ENCODE measurements at regions not wholly inside any gene's neighbourhood (a gene's known extent, or its start where the extent isn't known, plus 50 kb on each side); places are given as distances from the start of the nearest gene placed in this dataset.

DNA sequence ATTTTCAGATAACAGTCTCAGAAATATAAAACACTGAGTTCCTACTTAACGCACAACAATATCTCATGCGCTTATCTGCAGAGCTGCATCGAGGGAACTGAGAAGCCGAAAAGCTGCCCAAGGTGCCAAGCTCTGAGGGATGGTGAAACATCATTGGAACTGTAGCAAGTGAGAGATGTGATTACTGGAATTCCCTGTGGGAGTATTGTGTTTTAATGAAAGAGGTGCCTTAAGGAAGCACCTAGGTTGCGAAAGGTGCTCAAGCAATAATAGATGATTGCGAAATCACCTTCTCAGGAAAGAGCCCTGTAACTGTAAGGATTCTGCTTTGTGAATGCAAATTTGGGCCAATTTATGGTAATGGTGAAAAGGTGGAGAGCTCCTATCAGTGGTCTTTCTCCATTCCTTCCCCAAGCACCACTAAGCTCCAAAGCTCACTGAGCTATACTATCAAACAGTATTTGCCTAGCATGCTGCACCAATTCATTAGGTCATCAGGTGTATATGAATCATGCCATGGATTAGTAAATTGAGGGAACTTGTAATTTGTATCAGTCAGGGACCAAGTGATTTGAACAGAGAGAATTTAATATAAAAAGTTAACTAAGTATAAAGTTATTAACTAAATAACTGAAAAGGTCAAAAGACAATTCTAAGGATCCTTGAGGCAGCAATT, 59.0 kb upstream of the ATP8A1 start:
- TF ChIP-seq CTCF (IDR thresholded peaks at IDR 0.05) (no peak), POLR2A (IDR thresholded peaks at IDR 0.05) (no peak)

Measured in sigmoid colon (tissue), 3 donors.